Subcutaneous abdominal adipose tissue (tissue), 5 donors: ENCODE measurements at regions not wholly inside any gene's neighbourhood (a gene's known extent, or its start where the extent isn't known, plus 50 kb on each side); places are given as distances from the start of the nearest gene placed in this dataset.
"Not testable (repeated sequence)": the region's sequence is repeated elsewhere in the genome, so short reads cannot be mapped to it uniquely, and the experiment has no call there.

Experiments used
- H3K27ac ChIP-seq: one replicate; pipeline ENCODE4 v1.7.0; 2013; ENCODE audit warnings: low read depth, mild to moderate bottlenecking, inconsistent platforms, low read length, moderate library complexity
- H3K27me3 ChIP-seq, 5 donors: one replicate each; pipeline ENCODE4 v1.7.0; 2013; ENCODE audit warnings: low read length in 5 of 5, inconsistent platforms in 1 of 5; ENCODE audit not compliant: control insufficient read depth in 5 of 5, insufficient read depth in 4 of 5
- H3K36me3 ChIP-seq, 5 donors: one replicate each; pipeline ENCODE4 v1.7.0; 2013; ENCODE audit warnings: low read length in 5 of 5; ENCODE audit not compliant: control insufficient read depth in 5 of 5, insufficient read depth in 5 of 5
- H3K4me1 ChIP-seq, 5 donors: one replicate each; pipeline ENCODE4 v1.7.0; 2013; ENCODE audit warnings: low read length in 5 of 5, mild to moderate bottlenecking in 3 of 5, moderate library complexity in 1 of 5; ENCODE audit not compliant: control insufficient read depth in 5 of 5, insufficient read depth in 5 of 5
- H3K4me3 ChIP-seq, 5 donors: one replicate each; pipeline ENCODE4 v1.7.0; 2013; ENCODE audit warnings: low read length in 5 of 5, low read depth in 1 of 5
- H3K9ac ChIP-seq, 5 donors: one replicate each; pipeline ENCODE4 v1.7.0; 2013; ENCODE audit warnings: low read length in 5 of 5, mild to moderate bottlenecking in 4 of 5, moderate library complexity in 3 of 5
- H3K9me3 ChIP-seq, 5 donors: one replicate each; pipeline ENCODE4 v1.7.0; 2013; ENCODE audit warnings: low read length in 5 of 5; ENCODE audit not compliant: control insufficient read depth in 5 of 5
- donor health status: healthy.
- donor health status: healthy.
- donor health status: healthy.
- donor health status: healthy.
- donor health status: healthy.

GRCh38 chr1:10878469-10878868 is 82.0 kb upstream of the CASZ1 start:
- Histone ChIP-seq H3K4me3 (no peak overlapping the region), H3K4me1 (no peaks in the 10 kb centered on the region), H3K27ac (no peak overlapping the region), H3K9ac (no peak overlapping the region), H3K27me3 (peaks cover 5 to 12% (median 10%) of the 10 kb centered on the region in 5 donors), H3K36me3 (no peaks in the 10 kb centered on the region), H3K9me3 (no peaks in the 10 kb centered on the region)

DNA sequence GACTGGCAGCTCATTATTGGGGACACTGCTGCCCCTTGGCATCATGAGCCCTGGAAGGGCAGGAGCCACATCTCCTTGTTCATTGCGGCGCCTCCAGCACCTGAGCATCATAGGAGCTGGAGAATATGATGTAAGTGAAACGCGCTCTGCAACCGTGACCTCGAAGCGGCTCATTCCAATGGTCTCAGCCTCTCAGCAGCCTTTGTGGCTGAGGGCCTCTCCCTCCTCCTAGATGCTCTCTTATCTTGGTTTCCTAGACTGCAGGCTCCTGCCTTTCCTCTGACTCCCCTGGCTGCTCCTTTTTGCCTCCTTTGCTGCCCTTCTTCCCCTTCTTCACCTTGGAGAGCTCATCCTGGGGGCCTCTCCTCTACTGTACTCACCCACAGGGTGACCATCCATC is 83.6 kb upstream of the CASZ1 start:
- H3K9me3 ChIP-seq: no peaks in the 10 kb centered on the region
- no peak overlapping the region for H3K27ac ChIP-seq
- no peaks in the 10 kb centered on the region for H3K36me3 ChIP-seq
- no peak overlapping the region for H3K4me3 ChIP-seq
- no peak overlapping the region for H3K9ac ChIP-seq
- no peaks in the 10 kb centered on the region for H3K4me1 ChIP-seq
- peaks cover 5 to 9% (median 7%) of the 10 kb centered on the region in 5 donors for H3K27me3 ChIP-seq

GRCh38 chr1:10881046-10881445 is 84.6 kb upstream of the CASZ1 start:
- H3K4me3 ChIP-seq: no peak overlapping the region
- H3K36me3 ChIP-seq: no peaks in the 10 kb centered on the region
- H3K9me3 ChIP-seq: no peaks in the 10 kb centered on the region
- H3K9ac ChIP-seq: no peak overlapping the region
- no peaks in the 10 kb centered on the region for H3K4me1 ChIP-seq
- peaks cover 5 to 9% (median 8%) of the 10 kb centered on the region in 5 donors for H3K27me3 ChIP-seq
- H3K27ac ChIP-seq: no peak overlapping the region

- Histone ChIP-seq H3K9me3 (no peaks in the 10 kb centered on the region), H3K4me3 (no peak overlapping the region), H3K4me1 (no peaks in the 10 kb centered on the region), H3K27me3 (peaks cover 5 to 12% (median 9%) of the 10 kb centered on the region in 5 donors), H3K27ac (no peak overlapping the region), H3K36me3 (no peaks in the 10 kb centered on the region), H3K9ac (no peak overlapping the region)
These were observed 85.6 kb upstream of the CASZ1 start for GRCh38 chr1:10882069-10882468.

DNA sequence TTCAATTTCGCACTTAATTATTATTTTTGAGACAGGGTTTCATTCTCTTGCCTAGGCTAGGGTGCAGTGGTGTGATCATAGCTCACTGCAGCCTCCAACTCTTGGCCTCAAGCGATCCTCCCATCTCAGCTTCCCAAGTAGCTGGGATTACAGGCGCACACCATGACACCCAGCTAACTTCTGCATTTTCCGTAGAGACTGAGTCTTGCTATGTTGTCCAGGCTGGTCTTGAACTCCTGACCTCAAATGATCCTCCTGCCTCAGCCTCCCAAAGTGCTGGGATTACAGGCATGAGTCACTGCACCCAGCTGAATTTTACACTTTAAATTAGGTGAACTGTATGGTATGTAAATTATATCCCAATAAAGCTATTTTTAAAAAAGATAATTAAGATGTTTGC is 90.6 kb upstream of the CASZ1 start:
- H3K4me1 ChIP-seq, H3K27ac ChIP-seq, H3K36me3 ChIP-seq, H3K9ac ChIP-seq, H3K4me3 ChIP-seq, H3K9me3 ChIP-seq: not testable (repeated sequence)
- H3K27me3 ChIP-seq: peaks cover 21 to 38% (median 25%) of the 10 kb centered on the region in 5 donors

DNA sequence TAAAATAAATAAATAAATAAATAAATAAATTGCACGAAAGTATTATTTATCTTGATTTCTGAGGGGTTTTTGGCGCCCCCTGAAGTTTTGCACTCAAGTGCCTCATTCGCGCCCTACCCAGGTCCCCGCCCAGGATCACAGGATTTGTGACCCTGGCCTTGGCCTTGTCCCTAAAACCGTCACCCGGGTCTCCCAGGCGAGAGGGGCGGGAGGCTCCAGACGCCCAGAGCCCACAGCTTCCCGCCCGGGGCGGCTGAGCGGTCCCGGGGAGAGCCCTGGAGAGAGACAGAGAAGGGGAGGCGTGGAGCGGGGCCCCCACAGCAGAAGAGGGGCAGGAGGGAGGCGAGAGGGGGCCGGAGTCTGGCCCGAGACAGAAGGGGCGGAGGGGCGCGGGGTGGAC is 91.8 kb upstream of the CASZ1 start:
- H3K27ac ChIP-seq: no peak overlapping the region
- H3K9me3 ChIP-seq: no peaks in the 10 kb centered on the region
- peaks cover 21 to 39% (median 25%) of the 10 kb centered on the region in 5 donors for H3K27me3 ChIP-seq
- H3K4me1 ChIP-seq: peaks cover 0 to 3% (median 0%) of the 10 kb centered on the region in 5 donors
- H3K4me3 ChIP-seq: no peak overlapping the region
- no peak overlapping the region for H3K9ac ChIP-seq
- H3K36me3 ChIP-seq: no peaks in the 10 kb centered on the region

DNA sequence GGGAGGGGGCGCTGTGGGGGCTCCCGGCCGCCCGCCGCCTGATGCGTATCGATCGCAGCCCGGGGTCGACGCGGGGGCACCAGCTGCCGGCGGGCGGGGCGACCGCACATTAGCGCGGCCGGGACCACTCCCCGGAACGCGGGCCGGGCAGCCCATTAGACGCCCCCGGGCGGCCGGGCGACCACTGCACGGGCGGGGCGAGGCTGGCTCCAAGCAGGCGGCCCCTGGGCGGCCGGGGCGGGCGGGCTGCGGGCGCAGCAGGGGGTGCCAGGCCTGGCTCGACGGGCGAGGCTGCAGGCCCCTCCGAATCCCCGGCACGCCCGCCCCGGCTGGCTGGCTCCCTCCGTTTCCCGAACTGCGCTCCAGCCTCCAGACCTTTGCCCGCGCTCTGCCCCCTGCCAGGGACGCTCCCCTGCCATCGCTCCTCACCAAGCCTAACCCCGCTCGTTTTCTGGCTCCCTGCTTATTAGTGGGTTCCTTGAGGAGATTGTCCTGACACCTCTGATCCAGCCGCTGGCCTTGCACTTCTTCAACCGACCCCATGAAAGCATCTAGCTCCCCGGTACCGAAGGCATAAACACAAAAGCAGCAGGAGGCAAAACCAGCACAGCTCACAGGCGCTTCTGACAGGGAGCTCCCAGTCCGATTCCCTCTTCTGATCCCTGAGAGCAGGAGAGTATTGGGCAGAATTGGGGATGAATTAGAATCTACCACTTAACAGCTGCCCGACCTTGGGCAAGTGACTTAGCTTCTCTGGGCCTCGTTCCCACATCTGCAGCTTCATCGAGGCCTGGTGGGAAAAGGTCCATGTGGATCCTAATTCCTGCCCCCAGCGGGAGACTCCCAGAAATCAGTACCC is 92.6 kb upstream of the CASZ1 start:
- Histone ChIP-seq H3K9me3 (no peaks in the 10 kb centered on the region), H3K27ac (no peak overlapping the region), H3K4me3 (no peak overlapping the region), H3K36me3 (no peaks in the 10 kb centered on the region), H3K4me1 (peaks cover 0 to 3% (median 0%) of the 10 kb centered on the region in 5 donors), H3K27me3 (peaks cover 21 to 41% (median 25%) of the 10 kb centered on the region in 5 donors), H3K9ac (no peak overlapping the region)

DNA sequence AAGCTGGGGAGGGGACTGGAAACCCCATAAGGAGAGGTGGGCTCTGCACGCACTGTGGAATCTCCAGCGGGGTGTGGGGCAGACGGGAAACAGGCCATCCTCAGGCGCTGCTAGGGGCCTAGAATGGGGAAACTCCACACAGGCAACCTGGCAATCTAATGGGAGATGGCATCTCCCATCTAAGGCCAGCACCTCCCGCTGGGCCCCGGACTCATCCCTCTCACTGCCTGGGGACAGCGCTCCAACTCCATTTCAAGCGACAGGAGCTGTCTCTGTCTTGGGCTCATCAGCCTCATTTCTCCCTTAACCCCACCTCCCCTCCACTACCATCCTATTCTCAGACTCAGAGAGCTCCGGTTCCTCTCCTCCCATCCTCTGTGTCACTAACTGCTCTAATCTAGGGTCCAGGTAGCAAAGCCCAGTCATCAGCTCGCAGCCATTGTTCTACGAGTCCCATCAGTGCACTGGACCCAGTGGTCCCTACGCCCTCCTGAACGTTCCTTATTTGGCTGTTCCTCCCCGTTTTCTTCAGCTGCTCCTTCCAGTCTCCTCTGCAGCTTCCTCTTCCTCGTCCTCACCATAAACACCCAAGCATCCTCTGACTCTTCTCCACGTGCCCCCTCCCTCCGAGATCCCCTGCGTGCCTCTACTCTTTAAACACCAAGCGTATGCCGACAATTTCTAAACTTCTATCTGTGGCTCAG is 93.4 kb upstream of the CASZ1 start:
- H3K36me3 ChIP-seq: no peaks in the 10 kb centered on the region
- peaks cover 21 to 41% (median 25%) of the 10 kb centered on the region in 5 donors for H3K27me3 ChIP-seq
- no peak overlapping the region for H3K4me3 ChIP-seq
- no peak overlapping the region for H3K9ac ChIP-seq
- H3K4me1 ChIP-seq: peaks cover 0 to 3% (median 0%) of the 10 kb centered on the region in 5 donors
- H3K27ac ChIP-seq: no peak overlapping the region
- no peaks in the 10 kb centered on the region for H3K9me3 ChIP-seq

- H3K27ac ChIP-seq: no peak overlapping the region
- H3K36me3 ChIP-seq: no peaks in the 10 kb centered on the region
- H3K4me3 ChIP-seq: no peak overlapping the region
- peaks cover 21 to 38% (median 25%) of the 10 kb centered on the region in 5 donors for H3K27me3 ChIP-seq
- H3K9ac ChIP-seq: no peak overlapping the region
- H3K9me3 ChIP-seq: no peaks in the 10 kb centered on the region
- H3K4me1 ChIP-seq: peaks cover 0 to 3% (median 0%) of the 10 kb centered on the region in 5 donors
These were observed 94.1 kb upstream of the CASZ1 start for GRCh38 chr1:10890491-10891071.

DNA sequence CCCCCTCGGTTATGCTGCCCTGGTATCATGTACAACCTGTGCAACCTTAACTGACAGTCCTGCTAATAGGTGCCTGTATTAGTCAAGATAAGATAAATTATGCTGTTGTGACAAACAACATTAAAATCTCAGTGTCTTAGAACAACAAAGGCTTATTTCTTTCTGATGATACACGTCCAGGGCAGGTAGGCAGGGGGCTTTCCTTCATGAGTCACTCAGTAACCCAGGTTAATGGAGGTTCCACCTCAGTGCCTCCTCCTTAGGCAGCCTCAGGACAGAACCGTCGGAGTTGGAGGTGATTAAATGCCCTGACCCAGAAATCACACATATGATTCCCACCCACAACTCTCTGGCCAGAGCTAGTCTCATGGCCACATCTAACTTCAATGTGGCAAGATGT is 94.6 kb upstream of the CASZ1 start:
- Histone ChIP-seq H3K27ac (no peak overlapping the region), H3K27me3 (peaks cover 21 to 38% (median 25%) of the 10 kb centered on the region in 5 donors), H3K9ac (no peak overlapping the region)

More for the DNA sequence above, 94.6 kb upstream of the CASZ1 start:
- no peaks in the 10 kb centered on the region for H3K36me3 ChIP-seq
- no peak overlapping the region for H3K4me3 ChIP-seq
- peaks cover 0 to 3% (median 0%) of the 10 kb centered on the region in 5 donors for H3K4me1 ChIP-seq
- H3K9me3 ChIP-seq: no peaks in the 10 kb centered on the region
